Adrenal gland (tissue), 5 donors: ENCODE measurements at regions not wholly inside any gene's neighbourhood (a gene's known extent, or its start where the extent isn't known, plus 50 kb on each side); places are given as distances from the start of the nearest gene placed in this dataset.

Source experiments
- POLR2A ChIP-seq, 2 donors: fragments of 450-650 bp; IDR thresholded peaks; one replicate each; pipeline ENCODE4 v1.6.1; 2017; ENCODE audit warnings: antibody characterized with exemption in 2 of 2, mild to moderate bottlenecking in 2 of 2, moderate library complexity in 1 of 2
- TF ChIP-seq, protein P1 (sequence below), 6 experiments: fragments of 450-650 bp in 4 of 6; fragments of 200-600 bp in 2 of 6; sonication (generic) in 1 of 6; IDR thresholded peaks; 1 replicate in 5 of 6; 2 replicates in 1 of 6; pipeline versions ENCODE4 v1.5.1 to v1.8.0; 2016 to 2021; ENCODE audit warnings: antibody characterized with exemption in 6 of 6, mild to moderate bottlenecking in 2 of 6, moderate library complexity in 1 of 6
- donor health status: DM: no; HTN: no; CAD: no.

DNA sequence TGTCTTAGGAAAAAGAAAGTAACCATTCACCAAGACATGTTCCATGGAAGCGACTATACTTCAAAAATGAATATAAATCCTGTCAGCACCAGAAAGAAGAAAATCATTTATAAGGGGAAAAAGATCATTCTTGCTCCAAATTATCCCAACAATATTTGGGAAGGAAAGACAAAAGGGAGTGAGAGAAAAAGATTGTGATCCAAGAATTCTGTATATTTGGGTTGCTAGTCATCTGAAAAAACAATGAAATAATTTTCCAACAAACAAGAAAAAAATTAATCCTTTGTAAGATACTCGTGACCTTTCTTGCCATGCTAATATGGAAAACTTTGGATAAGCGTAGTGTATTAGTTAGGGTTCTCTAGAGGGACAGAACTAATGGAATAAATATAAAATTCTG lies 163.2 kb upstream of the ZNF32 start:
- TF ChIP-seq POLR2A (IDR thresholded peaks at IDR 0.05) = no peak
- TF ChIP-seq, protein P1, sequence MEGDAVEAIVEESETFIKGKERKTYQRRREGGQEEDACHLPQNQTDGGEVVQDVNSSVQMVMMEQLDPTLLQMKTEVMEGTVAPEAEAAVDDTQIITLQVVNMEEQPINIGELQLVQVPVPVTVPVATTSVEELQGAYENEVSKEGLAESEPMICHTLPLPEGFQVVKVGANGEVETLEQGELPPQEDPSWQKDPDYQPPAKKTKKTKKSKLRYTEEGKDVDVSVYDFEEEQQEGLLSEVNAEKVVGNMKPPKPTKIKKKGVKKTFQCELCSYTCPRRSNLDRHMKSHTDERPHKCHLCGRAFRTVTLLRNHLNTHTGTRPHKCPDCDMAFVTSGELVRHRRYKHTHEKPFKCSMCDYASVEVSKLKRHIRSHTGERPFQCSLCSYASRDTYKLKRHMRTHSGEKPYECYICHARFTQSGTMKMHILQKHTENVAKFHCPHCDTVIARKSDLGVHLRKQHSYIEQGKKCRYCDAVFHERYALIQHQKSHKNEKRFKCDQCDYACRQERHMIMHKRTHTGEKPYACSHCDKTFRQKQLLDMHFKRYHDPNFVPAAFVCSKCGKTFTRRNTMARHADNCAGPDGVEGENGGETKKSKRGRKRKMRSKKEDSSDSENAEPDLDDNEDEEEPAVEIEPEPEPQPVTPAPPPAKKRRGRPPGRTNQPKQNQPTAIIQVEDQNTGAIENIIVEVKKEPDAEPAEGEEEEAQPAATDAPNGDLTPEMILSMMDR (IDR thresholded peaks at IDR 0.05) = no peak
